B cell (primary cell): ENCODE measurements at regions not wholly inside any gene's neighbourhood (a gene's known extent, or its start where the extent isn't known, plus 50 kb on each side); places are given as distances from the start of the nearest gene placed in this dataset.

ENCODE experiments used
- CTCF ChIP-seq: fragments of 200-600 bp; IDR thresholded peaks from one replicate; pipeline ENCODE4 v1.8.0; 2022; ENCODE audit warnings: antibody characterized with exemption, mild to moderate bottlenecking
- EZH2 ChIP-seq: IDR thresholded peaks from 2 replicates; pipeline ENCODE4 v1.6.1; 2012; ENCODE audit warnings: borderline replicate concordance, low read depth, mild to moderate bottlenecking, moderate library complexity, low read length; ENCODE audit not compliant: insufficient read depth, poor library complexity, severe bottlenecking

- TF ChIP-seq CTCF (no peak), EZH2 (no peak)
These were observed 101.5 kb upstream of the IL12A start for GRCh38 chr3:159887168-159887567.
